Gastroesophageal sphincter (tissue), 4 donors: ENCODE measurements at regions not wholly inside any gene's neighbourhood (a gene's known extent, or its start where the extent isn't known, plus 50 kb on each side); places are given as distances from the start of the nearest gene placed in this dataset.

Experiments used
- ATAC-seq: fragments of 150-250 bp; one replicate; pipeline ENCODE4 v1.9.1; 2016; ENCODE audit warnings: mild to moderate bottlenecking, moderate library complexity
- H3K27ac ChIP-seq, 4 donors: fragments of 200-600 bp; sonication (generic) in 3 of 4; 1 replicate in 3 of 4; 2 replicates in 1 of 4; pipeline ENCODE4 v1.5.1; 2016 to 2019
- H3K27me3 ChIP-seq: fragments of 200-600 bp; sonication (generic); one replicate; pipeline ENCODE4 v1.5.1; 2019
- H3K36me3 ChIP-seq, 2 donors: fragments of 200-600 bp; sonication (generic); one replicate each; pipeline ENCODE4 v1.5.1; 2019; ENCODE audit warnings: control low read depth in 1 of 2
- H3K4me1 ChIP-seq, 3 donors: fragments of 200-600 bp; sonication (generic); 1 replicate in 2 of 3; 2 replicates in 1 of 3; pipeline ENCODE4 v1.5.1; 2016 to 2019; ENCODE audit warnings: control low read depth in 2 of 3
- H3K4me3 ChIP-seq, 2 donors: fragments of 200-600 bp; sonication (generic); one replicate each; pipeline ENCODE4 v1.5.1; 2019; ENCODE audit warnings: mild to moderate bottlenecking in 1 of 2, moderate library complexity in 1 of 2
- H3K9me3 ChIP-seq, 3 donors: fragments of 200-600 bp; sonication (generic); one replicate each; pipeline ENCODE4 v1.5.1; 2017 to 2019; ENCODE audit warnings: control low read depth in 2 of 3
- EP300 ChIP-seq: sonication (generic); formaldehyde crosslinking; IDR thresholded peaks from one replicate; pipeline ENCODE4 v1.6.1; 2017; ENCODE audit warnings: antibody characterized with exemption, mild to moderate bottlenecking
- POLR2A ChIP-seq, 2 donors: fragments of 450-650 bp; IDR thresholded peaks; one replicate each; pipeline ENCODE4 v1.6.1; 2017; ENCODE audit warnings: antibody characterized with exemption in 2 of 2, mild to moderate bottlenecking in 2 of 2, moderate library complexity in 1 of 2
- POLR2AphosphoS5 ChIP-seq: sonication (generic); formaldehyde crosslinking; IDR thresholded peaks from one replicate; pipeline ENCODE4 v1.6.1; 2017; ENCODE audit warnings: antibody characterized with exemption
- WGBS, 2 donors: methylation state at CpG; one replicate each; pipeline ENCODE4 v1.1.5; 2018; ENCODE audit warnings: low coverage in 1 of 2; 5-methylcytosine and 5-hydroxymethylcytosine counted together
- TF ChIP-seq, protein P1 (sequence below), 4 experiments: fragments of 200-600 bp in 2 of 4; fragments of 450-650 bp in 2 of 4; sonication (generic) in 1 of 4; IDR thresholded peaks; one replicate each; pipeline ENCODE4 v1.5.1; 2017 to 2019; ENCODE audit warnings: antibody characterized with exemption in 4 of 4, mild to moderate bottlenecking in 2 of 4, moderate library complexity in 2 of 4

DNA sequence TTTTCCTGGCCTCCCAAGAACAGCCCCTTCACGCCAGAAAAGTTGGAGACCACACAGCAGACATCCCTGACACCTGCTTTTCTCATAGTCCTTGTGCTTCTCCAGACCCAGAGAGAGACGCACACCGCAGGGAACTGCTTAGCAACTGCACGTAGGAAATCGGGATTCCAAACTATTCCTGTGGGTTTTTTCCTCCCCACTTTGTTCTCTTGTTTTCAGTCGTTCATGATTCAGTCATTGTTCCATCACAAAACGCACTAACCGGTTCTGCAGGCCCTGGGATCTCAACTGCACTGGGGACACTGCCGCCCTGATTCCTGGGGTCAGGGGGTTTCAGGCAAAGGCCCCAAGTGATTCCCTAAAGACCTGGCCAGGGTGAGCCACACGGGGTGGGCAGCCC is 588.0 kb upstream of the KLF4 start:
- Histone ChIP-seq H3K4me1 (no peaks in the 10 kb centered on the region), H3K36me3 (no peaks in the 10 kb centered on the region), H3K27me3 (no peaks in the 10 kb centered on the region), H3K27ac (no peak overlapping the region), H3K4me3 (no peak overlapping the region), H3K9me3 (no peaks in the 10 kb centered on the region)
- WGBS, 2 donors = 78 to 93% methylated on average over 7 to 10 of the region's 10 CpGs
- TF ChIP-seq EP300 (no peak), POLR2A (IDR thresholded peaks at IDR 0.05) (no peak), POLR2AphosphoS5 (no peak)
- TF ChIP-seq, protein P1, sequence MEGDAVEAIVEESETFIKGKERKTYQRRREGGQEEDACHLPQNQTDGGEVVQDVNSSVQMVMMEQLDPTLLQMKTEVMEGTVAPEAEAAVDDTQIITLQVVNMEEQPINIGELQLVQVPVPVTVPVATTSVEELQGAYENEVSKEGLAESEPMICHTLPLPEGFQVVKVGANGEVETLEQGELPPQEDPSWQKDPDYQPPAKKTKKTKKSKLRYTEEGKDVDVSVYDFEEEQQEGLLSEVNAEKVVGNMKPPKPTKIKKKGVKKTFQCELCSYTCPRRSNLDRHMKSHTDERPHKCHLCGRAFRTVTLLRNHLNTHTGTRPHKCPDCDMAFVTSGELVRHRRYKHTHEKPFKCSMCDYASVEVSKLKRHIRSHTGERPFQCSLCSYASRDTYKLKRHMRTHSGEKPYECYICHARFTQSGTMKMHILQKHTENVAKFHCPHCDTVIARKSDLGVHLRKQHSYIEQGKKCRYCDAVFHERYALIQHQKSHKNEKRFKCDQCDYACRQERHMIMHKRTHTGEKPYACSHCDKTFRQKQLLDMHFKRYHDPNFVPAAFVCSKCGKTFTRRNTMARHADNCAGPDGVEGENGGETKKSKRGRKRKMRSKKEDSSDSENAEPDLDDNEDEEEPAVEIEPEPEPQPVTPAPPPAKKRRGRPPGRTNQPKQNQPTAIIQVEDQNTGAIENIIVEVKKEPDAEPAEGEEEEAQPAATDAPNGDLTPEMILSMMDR (IDR thresholded peaks at IDR 0.05) = no peak
- ATAC-seq = no peak

DNA sequence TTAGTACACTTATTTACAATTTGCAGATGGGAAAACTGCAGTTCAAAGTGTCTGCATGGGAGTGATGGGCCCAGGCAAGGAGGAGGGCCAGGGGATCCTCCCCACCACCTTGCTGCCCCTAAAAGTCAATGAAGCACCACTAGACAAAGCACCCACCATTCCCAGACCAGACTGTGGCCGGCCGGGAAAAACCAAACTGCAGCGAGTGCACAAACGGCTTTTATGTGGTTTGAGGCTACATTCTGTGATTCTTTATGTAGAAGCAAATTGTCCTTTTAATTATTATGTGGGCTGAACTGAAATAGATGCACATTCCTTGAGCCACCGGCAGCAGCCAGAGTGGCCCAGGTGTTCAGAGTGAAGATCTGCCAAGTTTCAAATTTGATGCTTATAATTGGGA is 585.3 kb upstream of the KLF4 start:
- ATAC-seq = no peak
- Histone ChIP-seq H3K9me3 (no peaks in the 10 kb centered on the region), H3K4me1 (no peaks in the 10 kb centered on the region), H3K27me3 (no peaks in the 10 kb centered on the region), H3K36me3 (no peaks in the 10 kb centered on the region), H3K27ac (no peak overlapping the region), H3K4me3 (no peak overlapping the region)
- TF ChIP-seq EP300 (no peak), POLR2AphosphoS5 (no peak), POLR2A (IDR thresholded peaks at IDR 0.05) (no peak)
- TF ChIP-seq, protein P1 (IDR thresholded peaks at IDR 0.05) = no peak
- 43 to 83% methylated on average over 1 to 4 of the region's 5 CpGs for WGBS, 2 donors

DNA sequence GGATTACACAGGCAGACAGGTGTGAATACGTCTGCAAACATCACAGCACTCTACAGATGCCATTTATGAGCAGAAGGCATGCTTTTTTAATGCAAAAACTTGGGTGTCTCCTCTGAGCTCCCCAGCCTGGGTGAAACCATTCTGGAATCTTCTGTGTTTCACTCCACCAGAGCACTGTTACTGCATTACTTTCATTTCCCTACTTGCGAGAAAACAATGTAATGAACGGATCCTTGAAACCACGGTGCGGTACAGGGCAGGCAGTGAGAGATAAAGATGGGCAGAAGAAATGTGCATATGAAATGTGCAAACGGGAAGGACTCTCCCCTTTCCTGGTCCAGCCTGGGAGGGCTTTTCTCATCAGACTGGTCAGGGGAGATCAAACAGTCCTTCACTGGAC is 584.3 kb upstream of the KLF4 start:
- no peak overlapping the region for H3K27ac ChIP-seq
- H3K9me3 ChIP-seq = no peaks in the 10 kb centered on the region
- no peaks in the 10 kb centered on the region for H3K27me3 ChIP-seq
- WGBS, 2 donors = 44 to 86% methylated on average over 2 to 6 of the region's 6 CpGs
- no peaks in the 10 kb centered on the region for H3K4me1 ChIP-seq
- no peak overlapping the region for H3K4me3 ChIP-seq
- TF ChIP-seq, protein P1 (IDR thresholded peaks at IDR 0.05) = no peak
- no peak for TF ChIP-seq POLR2AphosphoS5
- TF ChIP-seq EP300 = no peak
- no peak for ATAC-seq
- H3K36me3 ChIP-seq = no peaks in the 10 kb centered on the region

DNA sequence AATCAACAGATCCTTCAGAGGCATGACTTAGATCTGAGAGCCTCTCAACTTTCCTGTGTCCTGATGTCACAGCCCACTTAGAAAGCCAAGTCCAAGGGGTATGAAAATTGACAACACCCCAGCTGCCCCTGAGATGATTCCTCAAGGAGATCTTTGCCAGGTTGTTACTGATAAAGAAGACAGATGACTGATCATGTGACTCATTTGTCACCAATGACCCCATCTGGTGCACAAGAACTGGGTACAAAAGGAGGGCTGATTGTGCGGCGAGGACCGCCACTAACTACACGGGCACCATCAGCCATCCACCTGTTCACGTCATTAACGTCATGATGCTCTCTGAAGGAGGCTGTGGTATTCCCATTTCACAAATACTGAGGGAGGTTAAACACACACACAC is 583.2 kb upstream of the KLF4 start:
- Histone ChIP-seq H3K4me1 (no peaks in the 10 kb centered on the region), H3K36me3 (no peaks in the 10 kb centered on the region), H3K27ac (no peak overlapping the region), H3K4me3 (no peak overlapping the region), H3K27me3 (no peaks in the 10 kb centered on the region), H3K9me3 (no peaks in the 10 kb centered on the region)
- TF ChIP-seq, protein P1 (IDR thresholded peaks at IDR 0.05) = no peak
- TF ChIP-seq POLR2A (IDR thresholded peaks at IDR 0.05) (no peak), EP300 (no peak), POLR2AphosphoS5 (no peak)
- ATAC-seq = no peak
- 90 to 95% methylated on average over 2 to 4 of the region's 6 CpGs for WGBS, 2 donors

DNA sequence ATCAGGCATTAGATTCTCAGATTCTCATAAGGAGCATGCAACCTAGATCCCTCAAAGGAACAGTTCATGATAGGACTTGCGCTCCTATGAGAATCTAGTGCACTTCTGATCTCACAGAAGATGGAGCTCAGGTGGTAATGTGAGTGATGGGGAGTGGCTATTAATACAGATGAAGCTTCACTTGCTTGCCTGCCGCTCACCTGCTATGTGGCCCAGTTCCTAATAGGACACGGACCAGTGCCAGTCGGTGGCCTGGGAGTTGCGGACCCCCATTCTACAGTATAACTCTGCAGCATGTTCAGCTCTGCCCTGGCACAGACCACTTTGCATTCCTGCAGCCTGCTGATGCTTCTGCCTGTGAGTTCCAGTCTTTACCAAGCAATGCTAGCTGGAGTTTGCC is 581.3 kb upstream of the KLF4 start:
- TF ChIP-seq POLR2A (IDR thresholded peaks at IDR 0.05) (no peak), EP300 (no peak), POLR2AphosphoS5 (no peak)
- TF ChIP-seq, protein P1 (IDR thresholded peaks at IDR 0.05) = no peak
- Histone ChIP-seq H3K4me1 (no peaks in the 10 kb centered on the region), H3K4me3 (no peak overlapping the region), H3K9me3 (no peaks in the 10 kb centered on the region), H3K27ac (no peak overlapping the region), H3K36me3 (no peaks in the 10 kb centered on the region), H3K27me3 (no peaks in the 10 kb centered on the region)
- ATAC-seq = no peak
- WGBS, 2 donors = 93 to 100% methylated on average over 1 to 3 of the region's 5 CpGs
